Fibroblast of the aortic adventitia (primary cell): ENCODE measurements at regions not wholly inside any gene's neighbourhood (a gene's known extent, or its start where the extent isn't known, plus 50 kb on each side); places are given as distances from the start of the nearest gene placed in this dataset.
"Not testable (repeated sequence)": the region's sequence is repeated elsewhere in the genome, so short reads cannot be mapped to it uniquely, and the experiment has no call there.

Source experiments
- DNase-seq: peaks from one replicate; pipeline ENCODE4 v3.0.0-alpha.2; 2010; ENCODE audit warnings: low read depth
- H3K4me3 ChIP-seq: 2 replicates; pipeline ENCODE4 v1.5.1; 2011; ENCODE audit warnings: low read depth, mild to moderate bottlenecking, control low read depth, low read length, moderate library complexity
- CTCF ChIP-seq: IDR thresholded peaks from 2 replicates; pipeline ENCODE4 v1.5.1; 2011; ENCODE audit warnings: mild to moderate bottlenecking, low read length, control low read depth, inconsistent platforms; ENCODE audit not compliant: insufficient read depth

DNA sequence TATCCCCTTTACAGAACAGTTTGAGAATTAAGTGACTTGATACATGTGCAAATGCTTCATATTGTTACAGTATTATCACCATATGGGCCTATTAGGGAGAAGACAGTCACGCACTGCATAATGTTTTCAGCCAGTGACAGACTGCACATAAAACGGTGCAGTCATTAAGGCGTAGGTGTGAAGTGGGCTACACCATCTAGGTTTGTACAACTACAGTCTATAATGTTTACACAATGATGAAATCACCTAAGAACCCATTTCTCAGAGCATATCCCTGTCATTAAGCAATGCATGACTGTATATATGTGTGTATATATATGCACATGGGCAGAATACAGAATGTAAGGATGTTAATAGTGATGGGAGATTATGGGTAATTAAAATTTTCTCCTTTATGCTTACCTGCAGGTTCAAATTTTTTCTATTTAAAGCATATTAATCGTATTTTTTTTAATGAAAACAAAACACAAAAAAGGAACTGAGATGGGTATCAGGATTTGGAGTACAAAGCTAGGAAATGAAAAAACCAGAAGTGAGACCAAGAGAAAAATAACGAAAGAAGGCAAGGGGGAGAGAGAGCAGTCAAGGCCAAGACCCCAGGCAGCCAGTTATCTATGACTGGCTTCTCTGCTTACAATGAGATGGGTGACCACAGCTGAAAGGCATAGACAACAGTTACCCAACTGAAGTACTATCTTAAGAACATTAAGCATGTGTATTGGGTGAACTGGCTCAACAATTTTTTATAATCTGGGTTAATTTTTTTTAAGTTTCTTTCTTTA is 122.9 kb upstream of the DAB1 start:
- TF ChIP-seq CTCF, result no peak
- H3K4me3 ChIP-seq, result no peak overlapping the region
- no peak for DNase-seq

DNA sequence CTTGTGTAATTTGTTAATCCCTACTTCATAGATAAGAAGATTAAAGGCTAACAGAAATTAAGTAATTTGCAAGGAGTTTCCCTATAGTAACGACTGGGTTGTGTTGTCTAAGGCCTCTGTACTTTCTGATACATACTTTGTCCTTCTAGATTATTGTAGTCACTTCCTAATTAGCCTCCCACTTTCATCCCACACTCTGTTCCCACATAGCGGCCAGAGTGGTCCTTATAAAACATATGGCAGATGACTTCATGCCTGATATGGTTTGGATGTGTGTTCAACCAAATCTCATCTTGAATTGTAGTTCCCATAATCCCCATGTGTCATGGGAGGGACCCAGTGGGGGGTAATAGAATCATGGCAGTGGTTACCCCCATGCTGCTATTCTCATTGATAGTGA is 120.5 kb upstream of the DAB1 start:
- no peak overlapping the region for H3K4me3 ChIP-seq
- no peak for TF ChIP-seq CTCF
- no peak for DNase-seq

- TF ChIP-seq CTCF, result no peak
- no peak overlapping the region for H3K4me3 ChIP-seq
- DNase-seq, result no peak
Measured at GRCh38 chr1:57536749-57537423, 113.0 kb upstream of the DAB1 start.

DNA sequence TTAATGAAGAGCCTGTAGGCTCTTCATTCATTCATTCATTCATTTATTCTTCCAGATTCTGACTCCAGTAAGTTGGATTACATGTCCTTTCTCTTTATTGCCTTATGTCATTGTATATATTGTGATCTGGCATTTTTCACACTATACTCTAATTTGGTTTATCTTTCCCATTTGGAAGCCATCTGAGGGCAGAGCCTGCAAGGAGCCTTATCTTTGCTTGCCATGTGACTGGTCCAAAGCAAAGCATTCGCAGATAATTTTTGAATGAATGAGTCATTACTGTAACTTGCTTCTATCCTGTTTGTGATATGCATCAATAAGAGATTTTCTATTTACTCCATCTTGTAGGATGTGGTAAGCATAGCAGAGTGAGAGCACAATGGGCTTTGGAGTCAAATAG is 108.4 kb upstream of the DAB1 start:
- no peak for TF ChIP-seq CTCF
- H3K4me3 ChIP-seq, result no peak overlapping the region
- DNase-seq, result no peak

DNA sequence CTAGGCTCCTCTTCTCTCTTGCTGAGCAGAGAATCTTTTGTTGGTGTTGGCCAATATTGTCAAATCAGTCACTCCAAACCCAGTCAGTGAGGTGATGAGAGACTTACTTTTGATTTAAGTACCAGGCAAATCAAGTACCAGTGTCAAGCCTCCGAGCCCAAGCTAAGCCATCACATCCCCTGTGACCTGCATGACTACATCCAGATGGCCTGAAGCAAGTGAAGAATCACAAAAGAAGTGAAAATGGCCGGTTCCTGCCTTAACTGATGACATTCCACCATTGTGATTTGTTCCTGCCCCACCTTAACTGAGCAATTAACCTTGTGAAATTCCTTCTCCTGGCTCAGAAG is 107.0 kb upstream of the DAB1 start:
- DNase-seq, H3K4me3 ChIP-seq: not testable (repeated sequence)

DNA sequence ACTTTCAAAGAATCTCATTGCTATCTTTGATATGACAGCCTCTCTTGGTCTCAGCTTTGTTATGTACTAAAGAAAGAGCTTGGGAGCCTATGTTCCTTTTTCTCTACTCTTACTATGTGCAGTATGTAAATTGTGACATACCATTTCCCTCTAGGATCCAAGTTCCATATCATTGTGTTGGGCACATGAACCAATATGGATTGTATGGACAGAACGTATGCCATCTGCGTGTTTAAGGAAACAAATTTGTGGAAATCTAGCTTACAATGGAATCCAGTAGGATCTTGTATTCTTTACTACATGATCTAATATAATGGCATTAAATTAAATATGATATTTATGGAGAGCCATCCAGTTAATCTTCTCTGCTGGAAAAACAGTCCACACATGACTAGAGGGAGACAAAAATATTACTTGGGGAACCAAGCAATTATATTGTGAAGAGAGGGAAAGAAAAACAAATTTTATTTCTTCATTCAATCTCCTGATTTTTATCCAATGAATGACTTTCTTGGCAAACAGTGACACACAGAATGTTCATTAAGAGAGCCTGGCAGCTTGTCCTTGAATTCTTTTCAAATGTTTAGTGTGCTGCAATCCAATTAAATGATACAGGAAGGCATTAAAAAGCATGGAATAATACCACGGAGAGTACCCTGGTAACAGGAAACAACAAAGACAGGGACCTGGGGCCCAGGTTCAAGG is 106.5 kb upstream of the DAB1 start:
- no peak for TF ChIP-seq CTCF
- no peak overlapping the region for H3K4me3 ChIP-seq
- DNase-seq, result no peak

- H3K4me3 ChIP-seq, result no peak overlapping the region
- TF ChIP-seq CTCF, result no peak
- no peak for DNase-seq
Measured at GRCh38 chr1:57522575-57522974, 98.7 kb upstream of the DAB1 start.
